ENCODE measurements at regions not wholly inside any gene's neighbourhood (a gene's known extent, or its start where the extent isn't known, plus 50 kb on each side); places are given as distances from the start of the nearest gene placed in this dataset.
"Not testable (repeated sequence)": the region's sequence is repeated elsewhere in the genome, so short reads cannot be mapped to it uniquely, and the experiment has no call there.

DNA sequence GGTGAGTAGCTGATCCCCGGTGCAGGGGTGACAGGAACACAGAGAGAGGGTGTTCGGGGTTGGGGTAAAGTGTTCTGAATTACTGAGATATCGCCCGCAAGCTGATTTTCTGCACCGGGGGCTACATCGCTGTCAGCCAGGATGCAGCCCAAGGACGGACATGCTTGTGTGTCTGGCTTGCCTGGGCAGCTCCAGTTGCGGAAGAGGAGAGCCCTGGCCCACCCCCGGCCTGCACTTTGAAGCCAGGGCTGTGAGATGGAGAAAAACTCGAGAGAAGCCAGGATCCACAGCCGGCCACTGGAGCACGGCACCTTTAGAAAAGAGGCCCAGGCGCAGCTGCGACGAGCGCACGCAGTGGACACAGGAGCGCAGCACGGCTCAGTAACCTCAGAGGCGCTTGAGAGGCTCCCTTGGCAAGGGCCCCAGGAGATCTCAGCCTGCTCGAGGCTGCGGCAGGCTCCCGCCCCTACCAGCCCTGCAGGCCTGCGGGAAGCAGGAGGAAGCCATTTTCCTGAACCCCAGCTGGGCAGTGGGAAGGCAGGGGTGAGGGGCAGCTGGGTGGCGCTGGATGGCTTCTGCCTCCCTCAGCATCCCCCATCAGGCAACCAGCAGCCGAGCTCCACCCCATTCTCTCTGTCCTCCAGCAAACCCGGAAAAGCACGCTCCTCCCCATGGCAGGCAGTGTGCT lies 59.2 kb downstream of the C9orf50 start:
- DNase-seq (ENCODE audit: low read depth in 2 of 2), result no peak

GRCh38 chr9:129560881-129561306 lies 60.0 kb downstream of the C9orf50 start:
- no peak for DNase-seq (ENCODE audit: low read depth in 2 of 2)

- DNase-seq (ENCODE audit: low read depth in 2 of 2), result no peak
Observed at GRCh38 chr9:129559506-129559881, 61.4 kb downstream of the C9orf50 start.

DNA sequence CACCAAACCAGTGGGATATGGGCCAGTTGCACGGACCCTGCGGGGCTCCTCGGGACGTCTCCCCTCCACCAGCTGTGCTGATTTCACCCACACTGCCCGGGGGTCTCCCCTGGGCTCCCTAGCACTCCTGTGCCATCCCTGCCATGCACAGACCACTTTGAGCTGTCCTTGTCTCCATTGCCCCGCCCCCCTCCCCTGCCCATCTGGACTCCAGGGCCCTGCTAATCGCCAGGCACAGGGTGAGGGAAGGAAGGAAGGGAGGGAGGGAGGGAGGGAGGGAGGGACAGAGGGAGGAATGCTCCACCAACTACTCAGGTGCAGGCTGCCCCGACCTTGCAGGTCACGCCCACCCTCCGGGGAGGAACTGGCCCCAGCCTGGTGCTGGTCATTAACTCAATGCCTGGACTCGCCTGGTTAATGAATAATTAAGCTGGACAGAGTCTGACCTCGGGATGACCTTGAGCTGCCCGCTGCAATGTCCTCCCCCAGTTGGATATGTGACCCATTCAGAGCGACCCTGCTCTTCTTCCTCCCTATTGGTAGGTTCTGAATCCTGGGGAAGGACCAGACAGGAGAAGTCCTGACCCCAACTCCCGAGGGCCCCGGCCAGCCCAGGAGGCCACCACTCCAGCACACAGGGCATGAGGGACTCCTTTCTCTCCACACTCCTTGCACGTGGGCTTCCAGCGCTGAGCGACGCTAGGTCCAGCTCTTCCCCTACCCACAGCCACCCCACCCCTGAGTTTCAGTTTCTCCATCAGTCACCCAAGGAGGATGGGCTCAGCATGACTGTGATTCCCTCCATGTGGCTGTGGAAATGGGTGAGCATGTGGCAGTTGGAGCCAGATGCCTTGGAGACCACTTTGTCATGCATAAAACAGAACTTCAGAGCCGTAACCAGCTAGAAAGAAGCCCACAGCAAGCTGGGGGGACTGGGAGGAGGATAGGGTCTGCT lies 62.1 kb downstream of the C9orf50 start:
- DNase-seq (ENCODE audit: low read depth in 2 of 2), result no peak

DNA sequence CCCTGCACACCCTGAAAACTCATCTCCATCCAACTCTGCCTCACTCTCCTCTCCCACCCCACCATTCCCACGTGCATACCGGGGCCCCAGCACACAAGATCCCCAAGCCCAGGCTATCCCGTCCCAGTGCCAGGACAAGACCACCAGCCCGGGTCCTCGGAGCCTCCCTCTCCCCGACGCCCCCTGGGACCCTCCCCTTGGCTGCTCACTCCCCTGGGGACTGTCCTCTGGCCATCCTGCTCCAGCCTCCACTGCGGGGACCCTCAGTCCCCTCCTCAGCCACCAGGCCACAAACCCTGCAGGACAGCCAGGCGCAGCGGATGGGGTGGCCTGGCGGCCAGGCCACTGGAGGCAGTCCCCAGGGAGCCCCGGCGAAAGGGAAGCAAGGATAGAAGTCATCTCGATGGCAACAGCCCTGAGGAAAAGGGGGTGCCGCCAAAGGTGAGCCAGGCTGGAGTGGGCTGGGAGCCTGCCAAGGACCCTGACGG lies 62.8 kb downstream of the C9orf50 start:
- DNase-seq (ENCODE audit: low read depth in 2 of 2), result no peak

DNA sequence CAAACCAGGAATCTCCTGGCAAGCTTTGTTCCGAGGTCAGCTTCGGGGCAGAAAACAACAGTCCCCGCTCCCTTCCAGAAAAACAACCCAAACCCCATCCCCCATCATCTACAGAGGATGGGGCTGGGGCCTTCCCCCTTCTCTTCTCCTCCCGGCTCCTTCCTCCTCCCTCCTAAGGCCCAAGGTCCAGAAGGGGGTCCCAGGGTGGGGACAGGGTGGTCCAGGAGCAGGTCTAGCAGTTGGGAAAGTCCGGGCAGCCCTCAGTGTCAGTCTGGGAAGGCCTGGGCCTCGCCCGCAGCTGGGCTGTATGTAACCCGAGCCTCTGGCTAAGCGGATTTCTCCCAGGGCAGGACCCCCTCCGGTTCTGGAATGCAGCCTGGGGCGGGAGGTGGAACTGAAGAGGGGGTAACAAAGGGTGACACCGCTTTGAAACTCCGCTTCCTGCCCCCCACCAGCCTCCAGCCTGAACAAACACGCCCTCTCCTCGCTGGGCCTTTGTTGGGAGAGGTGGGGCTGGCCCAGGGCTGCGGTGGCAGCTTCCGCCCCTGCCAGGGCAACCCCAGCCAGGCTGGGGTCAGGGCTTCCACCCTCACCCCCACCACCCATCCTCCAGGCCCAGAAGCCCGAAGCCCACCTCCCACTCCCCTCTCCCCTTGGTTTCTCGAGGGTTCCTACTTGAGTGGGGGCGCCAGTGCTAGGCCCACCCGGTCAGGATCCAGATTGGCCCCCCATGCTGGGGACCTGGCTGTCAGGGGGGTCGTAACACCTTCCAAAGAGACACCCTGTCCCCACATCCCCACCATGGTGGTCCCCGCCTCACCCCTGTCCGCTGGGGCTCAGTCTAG lies 63.5 kb downstream of the C9orf50 start:
- no peak for DNase-seq (ENCODE audit: low read depth in 2 of 2)

GRCh38 chr9:129556491-129557191 lies 64.3 kb downstream of the C9orf50 start:
- no peak for DNase-seq (ENCODE audit: low read depth in 2 of 2)

- DNase-seq (ENCODE audit: low read depth in 2 of 2), result peak in 1 of 2 donors; percentile 31
Observed at GRCh38 chr9:129555512-129556215, 65.2 kb downstream of the C9orf50 start.

- DNase-seq (ENCODE audit: low read depth in 2 of 2), result no peak
Observed at GRCh38 chr9:129554649-129555048, 66.3 kb downstream of the C9orf50 start.

DNA sequence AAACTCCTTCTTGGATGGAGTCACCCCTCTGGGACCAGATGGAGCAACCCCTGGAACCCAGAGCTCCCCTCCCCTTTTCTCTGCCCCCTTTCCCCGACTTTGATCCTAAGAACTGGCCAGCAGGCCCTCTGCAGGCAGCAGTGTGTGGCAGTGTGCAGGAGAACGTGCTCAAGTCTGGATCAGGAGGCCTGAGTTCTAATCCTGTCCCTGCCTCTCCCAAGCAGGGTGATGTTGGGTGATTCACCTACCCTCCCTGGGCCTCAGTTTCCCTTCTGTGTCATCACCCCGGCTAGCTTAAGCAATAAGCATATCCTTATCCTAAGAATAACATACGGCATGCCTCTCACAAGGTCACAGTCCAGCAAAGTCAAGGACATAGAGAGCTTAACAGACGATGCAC lies 67.6 kb downstream of the C9orf50 start:
- DNase-seq (ENCODE audit: low read depth in 2 of 2), result no peak

DNA sequence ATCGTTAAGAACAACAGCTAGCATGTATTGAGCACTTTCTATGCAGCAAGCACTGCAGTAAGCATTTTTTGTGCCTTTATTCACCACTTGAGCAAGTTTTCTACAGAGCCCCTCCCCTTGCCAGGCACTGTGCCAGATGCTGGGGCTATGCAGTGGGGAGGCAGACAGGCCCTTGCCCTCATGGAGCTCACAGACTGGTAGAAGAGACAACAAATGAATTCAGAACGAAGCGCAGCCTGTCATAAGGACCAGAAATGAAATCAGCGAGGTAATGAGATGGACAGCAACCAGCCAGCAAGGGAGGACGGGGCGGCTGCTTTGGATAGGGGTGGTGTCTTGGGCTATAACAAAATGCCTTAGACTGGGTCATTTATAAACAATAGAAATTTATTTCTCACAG lies 68.8 kb downstream of the C9orf50 start:
- DNase-seq (ENCODE audit: low read depth in 2 of 2), result no peak

GRCh38 chr9:129551393-129551973 lies 69.4 kb downstream of the C9orf50 start:
- no peak for DNase-seq (ENCODE audit: low read depth in 2 of 2)

DNA sequence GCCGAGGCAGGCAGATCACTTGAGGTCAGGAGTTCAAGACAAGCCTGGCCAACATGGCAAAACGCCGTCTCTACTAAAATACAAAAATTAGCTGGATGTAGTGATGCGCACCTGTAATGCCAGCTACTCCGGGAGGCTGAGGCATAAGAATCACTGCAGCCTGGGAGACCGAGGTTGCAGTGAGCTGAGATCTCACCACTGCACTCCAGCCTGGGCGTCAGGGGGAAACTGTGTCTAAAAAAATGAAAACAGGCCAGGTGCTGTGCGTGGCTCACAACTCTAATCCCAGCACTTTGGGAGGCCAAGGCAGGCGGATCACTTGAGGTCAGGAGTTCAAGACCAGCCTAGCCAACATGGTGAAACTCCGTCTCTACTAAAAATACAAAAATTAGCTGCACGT lies 69.9 kb downstream of the C9orf50 start:
- not testable (repeated sequence) for DNase-seq (ENCODE audit: low read depth in 2 of 2)

GRCh38 chr9:129550199-129550839 lies 70.6 kb downstream of the C9orf50 start:
- DNase-seq (ENCODE audit: low read depth in 2 of 2), result peak in 1 of 2 donors; percentile 58

DNA sequence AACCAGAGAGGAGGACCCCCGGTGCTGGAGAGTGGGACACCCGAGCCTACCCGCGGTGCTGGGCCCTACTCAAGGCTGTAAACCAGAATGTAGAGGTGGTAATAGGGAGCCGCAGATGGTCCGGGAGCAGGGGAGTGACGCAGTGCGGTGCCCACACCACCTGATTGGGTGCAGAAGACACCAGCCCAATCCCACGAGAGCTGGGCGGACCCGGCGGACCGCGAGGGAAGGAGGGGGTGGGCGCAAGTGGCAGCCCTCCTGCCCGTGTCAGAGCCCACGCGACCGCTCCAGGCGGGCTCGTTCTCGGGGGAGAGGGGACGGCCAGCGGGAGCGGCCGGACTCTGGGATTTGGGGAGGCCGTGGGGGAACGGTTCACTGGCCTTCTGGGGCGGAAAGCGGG lies 71.2 kb downstream of the C9orf50 start:
- no peak for DNase-seq (ENCODE audit: low read depth in 2 of 2)

DNA sequence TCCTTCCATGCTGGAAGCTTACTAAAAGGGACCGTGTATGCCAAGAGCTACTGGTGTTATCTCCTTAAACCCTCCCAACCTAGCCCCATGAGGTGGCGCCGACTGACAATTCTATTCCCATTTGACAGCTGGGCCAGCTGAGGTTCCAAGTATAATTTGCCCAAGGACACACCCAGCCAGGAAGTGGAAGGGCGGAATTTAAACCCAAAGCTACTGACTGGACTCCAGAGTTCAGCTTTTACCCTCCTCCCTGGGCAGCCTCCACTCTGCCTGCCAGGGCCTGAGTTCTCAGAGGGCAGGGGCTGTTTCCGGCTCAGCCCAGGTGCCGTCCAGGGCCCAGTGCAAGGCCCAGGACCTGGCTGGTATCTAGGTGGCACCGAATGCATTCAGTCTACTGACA lies 71.8 kb downstream of the C9orf50 start:
- DNase-seq (ENCODE audit: low read depth in 2 of 2), result no peak

- DNase-seq (ENCODE audit: low read depth in 2 of 2), result no peak
Observed at GRCh38 chr9:129548571-129549135, 72.2 kb downstream of the C9orf50 start.

- DNase-seq (ENCODE audit: low read depth in 2 of 2), result no peak
Observed at GRCh38 chr9:129547869-129548570, 72.9 kb downstream of the C9orf50 start.

DNA sequence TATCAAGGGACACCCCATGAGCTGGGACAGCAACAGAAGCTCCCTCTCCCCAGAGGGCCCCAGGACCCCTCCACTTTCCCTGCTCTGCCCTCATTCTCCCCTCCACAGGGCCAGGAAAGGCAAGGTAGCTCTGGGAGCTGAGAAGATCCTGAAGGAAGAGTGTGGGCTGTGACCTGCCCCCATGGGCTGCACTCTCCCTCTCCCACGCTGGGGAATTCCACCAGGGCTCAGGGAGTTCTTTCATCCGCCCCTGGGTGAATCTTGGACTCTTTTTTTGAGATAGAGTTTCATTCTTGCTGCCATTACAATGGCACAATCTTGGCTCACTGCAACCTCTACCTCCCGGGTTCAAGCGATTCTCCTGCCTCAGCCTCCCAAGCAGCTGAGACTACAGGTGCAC lies 73.8 kb downstream of the C9orf50 start:
- no peak for DNase-seq (ENCODE audit: low read depth in 2 of 2)
